ENCODE measurements at regions not wholly inside any gene's neighbourhood (a gene's known extent, or its start where the extent isn't known, plus 50 kb on each side); places are given as distances from the start of the nearest gene placed in this dataset.
"Not testable (repeated sequence)": the region's sequence is repeated elsewhere in the genome, so short reads cannot be mapped to it uniquely, and the experiment has no call there.

GRCh38 chr1:116185161-116185701, 74.0 kb downstream of the MAB21L3 start:
- DNase-seq (ENCODE audit: low spot score), result no peak
- TF ChIP-seq CTCF (conservative IDR thresholded peaks at IDR 0.05; ENCODE audit: low read depth), result no peak
- ChIA-PET CTCF (interaction anchor here (0.7 kb wide), 1 partner anchor 1165 kb away, joined by 4 read pairs; no protein-coding TSS in a partner anchor), POLR2A (ENCODE audit: low non-redundant PET) (no interaction called here)
- no peak overlapping the region for H3K27ac ChIP-seq

- TF ChIP-seq CTCF (conservative IDR thresholded peaks at IDR 0.05; ENCODE audit: low read depth), result no peak
- DNase-seq (ENCODE audit: low spot score), result no peak
- CTCF ChIA-PET, result no interaction called here
- POLR2A ChIA-PET (ENCODE audit: low non-redundant PET), result no interaction called here
- no peak overlapping the region for H3K27ac ChIP-seq
Measured at GRCh38 chr1:116189481-116189880, 78.3 kb downstream of the MAB21L3 start.

DNA sequence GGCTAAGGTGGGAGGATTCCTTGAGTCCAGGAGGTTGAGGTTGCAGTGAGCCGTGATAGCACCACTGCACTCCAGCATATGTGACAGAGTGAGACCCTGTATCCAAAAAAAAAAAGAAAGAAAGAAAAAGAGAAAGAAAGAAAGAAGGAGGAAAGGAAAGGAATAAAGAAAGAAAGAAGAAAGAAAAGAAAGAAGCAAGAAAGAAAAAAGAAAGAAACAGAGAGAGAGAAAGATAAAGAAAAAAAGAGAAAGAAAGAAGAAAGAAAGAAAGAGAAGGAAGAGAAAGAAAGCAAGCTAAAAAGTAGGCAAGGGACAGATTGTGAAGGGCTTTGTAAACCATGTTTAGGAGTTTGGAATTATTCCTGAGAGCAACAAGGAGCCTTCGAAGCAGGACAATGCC, 80.1 kb downstream of the MAB21L3 start:
- ChIA-PET POLR2A (ENCODE audit: low non-redundant PET) (no interaction called here), CTCF (no interaction called here)
- H3K27ac ChIP-seq, result no peak overlapping the region
- TF ChIP-seq CTCF (conservative IDR thresholded peaks at IDR 0.05; ENCODE audit: low read depth), result no peak
- DNase-seq (ENCODE audit: low spot score), result no peak

DNA sequence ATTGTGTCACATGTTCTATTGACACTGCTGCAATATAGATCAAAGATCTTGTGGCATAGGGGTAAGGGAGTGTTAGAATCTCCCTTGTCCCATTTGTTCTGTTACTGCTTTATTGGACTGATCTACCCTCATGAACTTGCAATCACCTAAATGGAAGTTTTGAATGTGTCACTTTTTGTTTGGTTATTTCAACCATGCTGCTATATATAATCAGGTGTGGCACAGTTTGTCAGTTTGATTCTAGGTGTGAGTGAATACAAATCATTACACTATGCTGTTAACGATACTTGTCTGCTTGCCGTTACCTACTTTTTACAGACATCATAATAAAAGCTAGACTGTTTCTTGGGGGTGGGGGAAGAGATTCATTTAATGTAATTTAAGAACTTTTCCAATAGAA, 82.6 kb downstream of the MAB21L3 start:
- TF ChIP-seq CTCF (conservative IDR thresholded peaks at IDR 0.05; ENCODE audit: low read depth), result no peak
- no peak overlapping the region for H3K27ac ChIP-seq
- ChIA-PET CTCF (interaction anchor here (1.1 kb wide), 1 partner anchor 34 kb away, joined by 3 read pairs; no protein-coding TSS in a partner anchor), POLR2A (ENCODE audit: low non-redundant PET) (no interaction called here)
- no peak for DNase-seq (ENCODE audit: low spot score)

- H3K27ac ChIP-seq, result no peak overlapping the region
- TF ChIP-seq CTCF (conservative IDR thresholded peaks at IDR 0.05; ENCODE audit: low read depth), result no peak
- ChIA-PET CTCF (interaction anchor here (1.0 kb wide), 1 partner anchor 38 kb away, joined by 3 read pairs; no protein-coding TSS in a partner anchor), POLR2A (ENCODE audit: low non-redundant PET) (no interaction called here)
- no peak for DNase-seq (ENCODE audit: low spot score)
Measured at GRCh38 chr1:116194568-116194967, 83.4 kb downstream of the MAB21L3 start.

DNA sequence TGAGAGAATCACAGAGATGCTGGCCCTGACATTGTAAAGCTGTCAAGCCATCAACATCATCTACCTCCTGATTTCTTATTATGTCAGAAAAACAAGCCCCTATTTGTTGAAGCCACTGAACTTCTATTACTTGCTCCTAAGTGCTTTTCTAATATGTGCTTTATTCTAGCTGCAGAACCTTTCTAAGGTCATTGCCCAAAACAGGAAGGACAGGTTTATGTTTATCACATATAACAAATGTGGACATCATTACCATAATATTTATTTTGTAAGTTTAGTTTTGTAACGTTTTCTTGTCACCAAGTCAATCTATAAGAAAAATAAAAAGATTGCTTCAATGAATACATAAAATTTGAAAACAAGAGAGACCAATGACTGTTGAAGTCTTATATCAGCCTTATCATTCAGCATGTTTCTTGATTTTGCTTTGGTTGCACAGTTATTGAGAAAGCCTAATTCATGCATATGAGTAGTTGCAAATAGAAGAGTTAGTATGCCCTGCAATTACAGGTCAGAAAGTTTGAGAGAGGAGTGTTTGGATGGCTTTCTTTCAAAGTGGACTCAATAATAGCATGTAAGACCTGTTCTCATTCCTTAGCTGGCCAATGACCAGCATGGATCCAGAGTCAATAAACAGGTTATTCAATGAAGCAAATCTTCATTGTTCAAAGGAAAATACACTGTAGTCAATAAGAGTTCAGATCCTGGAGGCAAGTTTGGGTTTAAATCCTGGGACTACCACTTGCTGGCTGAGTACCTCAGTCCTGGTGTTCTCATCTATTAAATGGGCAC, 84.1 kb downstream of the MAB21L3 start:
- no peak overlapping the region for H3K27ac ChIP-seq
- CTCF ChIA-PET, result interaction anchor here (1.0 kb wide), 1 partner anchor 38 kb away, joined by 3 read pairs; no protein-coding TSS in a partner anchor
- DNase-seq (ENCODE audit: low spot score), result no peak
- no peak for TF ChIP-seq CTCF (conservative IDR thresholded peaks at IDR 0.05; ENCODE audit: low read depth)
- POLR2A ChIA-PET (ENCODE audit: low non-redundant PET), result no interaction called here

DNA sequence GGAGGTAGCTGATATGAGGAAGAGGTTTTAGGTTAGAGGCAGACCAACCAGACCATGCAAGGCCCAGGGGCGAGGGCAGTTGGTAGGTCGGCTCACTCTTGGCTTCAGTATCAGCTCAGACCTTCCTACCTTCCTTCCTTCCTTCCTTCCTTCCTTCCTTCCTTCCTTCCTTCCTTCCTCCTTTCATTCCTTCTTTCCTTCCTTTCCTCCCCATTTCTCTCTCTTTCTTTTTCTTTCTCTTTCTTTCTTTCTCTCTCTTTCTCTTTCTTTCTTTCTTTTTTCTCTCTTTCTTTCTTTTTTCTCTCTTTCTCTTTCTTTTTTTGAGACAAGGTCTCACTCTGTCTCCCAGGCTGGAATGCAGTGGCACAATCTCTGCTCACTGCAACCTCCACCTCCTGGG, 89.1 kb downstream of the MAB21L3 start:
- CTCF ChIA-PET; H3K27ac ChIP-seq; POLR2A ChIA-PET (ENCODE audit: low non-redundant PET); DNase-seq (ENCODE audit: low spot score): not testable (repeated sequence)
